ENCODE measurements at regions not wholly inside any gene's neighbourhood (a gene's known extent, or its start where the extent isn't known, plus 50 kb on each side); places are given as distances from the start of the nearest gene placed in this dataset.

GRCh38 chr11:70944141-70944540 is 308.2 kb downstream of the SHANK2 start:
- intact Hi-C loops (cut with micrococcal nuclease; ENCODE audit: unreplicated experiment) = no loop called here
- H3K4me1 ChIP-seq (ENCODE audit: insufficient read depth, low read length, poor library complexity, severe bottlenecking) = no peaks in the 10 kb centered on the region
- no peak overlapping the region for H3K27ac ChIP-seq (ENCODE audit: low read depth, low read length, poor library complexity, severe bottlenecking)
- no peak for DNase-seq (ENCODE audit: low spot score)
- peaks cover 13% of the 10 kb centered on the region for H3K9me3 ChIP-seq (ENCODE audit: low read depth, low read length, poor library complexity, severe bottlenecking)
- POLR2A ChIA-PET (ENCODE audit: low non-redundant PET) = no interaction called here
- H3K36me3 ChIP-seq (ENCODE audit: insufficient read depth, low read length, poor library complexity, severe bottlenecking) = no peaks in the 10 kb centered on the region
- TF ChIP-seq CTCF (conservative IDR thresholded peaks at IDR 0.05; ENCODE audit: low read depth, low read length) (no peak), EZH2 (IDR thresholded peaks at IDR 0.05; ENCODE audit: borderline replicate concordance, low read depth, low read length, poor library complexity, severe bottlenecking) (no peak)
- CTCF ChIA-PET = no interaction called here
- no peak overlapping the region for H3K4me3 ChIP-seq (ENCODE audit: low read depth, low read length, poor library complexity, severe bottlenecking)
- no TSS peak for BruUV-seq (replicated peaks)
- H3K27me3 ChIP-seq (replicated peaks; ENCODE audit: insufficient read depth, low read depth, low read length, poor library complexity) = no peaks in the 10 kb centered on the region

GRCh38 chr11:70944636-70945035 is 307.7 kb downstream of the SHANK2 start:
- ChIA-PET CTCF (no interaction called here), POLR2A (ENCODE audit: low non-redundant PET) (no interaction called here)
- no peak overlapping the region for H3K27ac ChIP-seq (ENCODE audit: low read depth, low read length, poor library complexity, severe bottlenecking)
- H3K4me3 ChIP-seq (ENCODE audit: low read depth, low read length, poor library complexity, severe bottlenecking) = no peak overlapping the region
- TF ChIP-seq CTCF (conservative IDR thresholded peaks at IDR 0.05; ENCODE audit: low read depth, low read length) (peak; percentile 27; the same call in 1 of the 2 replicates), EZH2 (IDR thresholded peaks at IDR 0.05; ENCODE audit: borderline replicate concordance, low read depth, low read length, poor library complexity, severe bottlenecking) (no peak)
- intact Hi-C loops (cut with micrococcal nuclease; ENCODE audit: unreplicated experiment) = no loop called here
- BruUV-seq (replicated peaks) = no TSS peak
- no peaks in the 10 kb centered on the region for H3K4me1 ChIP-seq (ENCODE audit: insufficient read depth, low read length, poor library complexity, severe bottlenecking)
- DNase-seq (ENCODE audit: low spot score) = no peak
- no peaks in the 10 kb centered on the region for H3K36me3 ChIP-seq (ENCODE audit: insufficient read depth, low read length, poor library complexity, severe bottlenecking)
- H3K27me3 ChIP-seq (replicated peaks; ENCODE audit: insufficient read depth, low read depth, low read length, poor library complexity) = no peaks in the 10 kb centered on the region
- peaks cover 12% of the 10 kb centered on the region for H3K9me3 ChIP-seq (ENCODE audit: low read depth, low read length, poor library complexity, severe bottlenecking)

- no TSS peak for BruUV-seq (replicated peaks)
- DNase-seq (ENCODE audit: low spot score) = no peak
- H3K27me3 ChIP-seq (replicated peaks; ENCODE audit: insufficient read depth, low read depth, low read length, poor library complexity) = no peaks in the 10 kb centered on the region
- no peaks in the 10 kb centered on the region for H3K36me3 ChIP-seq (ENCODE audit: insufficient read depth, low read length, poor library complexity, severe bottlenecking)
- ChIA-PET CTCF (no interaction called here), POLR2A (ENCODE audit: low non-redundant PET) (no interaction called here)
- TF ChIP-seq CTCF (conservative IDR thresholded peaks at IDR 0.05; ENCODE audit: low read depth, low read length) = no peak
- TF ChIP-seq EZH2 (IDR thresholded peaks at IDR 0.05; ENCODE audit: borderline replicate concordance, low read depth, low read length, poor library complexity, severe bottlenecking) = no peak
- no peak overlapping the region for H3K4me3 ChIP-seq (ENCODE audit: low read depth, low read length, poor library complexity, severe bottlenecking)
- H3K4me1 ChIP-seq (ENCODE audit: insufficient read depth, low read length, poor library complexity, severe bottlenecking) = no peaks in the 10 kb centered on the region
- no peak overlapping the region for H3K27ac ChIP-seq (ENCODE audit: low read depth, low read length, poor library complexity, severe bottlenecking)
- H3K9me3 ChIP-seq (ENCODE audit: low read depth, low read length, poor library complexity, severe bottlenecking) = peaks cover 4% of the 10 kb centered on the region
- intact Hi-C loops (cut with micrococcal nuclease; ENCODE audit: unreplicated experiment) = no loop called here
Observed at GRCh38 chr11:70948398-70948797, 304.0 kb downstream of the SHANK2 start.

All from A673 (cell line).